SU-DHL-6 (cell line): ENCODE measurements at regions not wholly inside any gene's neighbourhood (a gene's known extent, or its start where the extent isn't known, plus 50 kb on each side); places are given as distances from the start of the nearest gene placed in this dataset.
"Not testable (repeated sequence)": the region's sequence is repeated elsewhere in the genome, so short reads cannot be mapped to it uniquely, and the experiment has no call there.

Source experiments
- H2AFZ ChIP-seq: fragments of 200-600 bp; sonication (generic); 2 replicates; pipeline ENCODE4 v1.6.1; 2014; ENCODE audit warnings: low read depth, mild to moderate bottlenecking, moderate library complexity, mixed read lengths, antibody characterized with exemption, low read length; ENCODE audit not compliant: severe bottlenecking
- H3F3A ChIP-seq: fragments of 200-600 bp; shearing (Covaris generic); 2 replicates; pipeline ENCODE4 v1.6.0; 2016; ENCODE audit warnings: antibody characterized with exemption, mild to moderate bottlenecking; ENCODE audit not compliant: insufficient read depth
- H3K27ac ChIP-seq: fragments of 200-600 bp; sonication (generic); 2 replicates; pipeline ENCODE4 v1.5.1; 2016; ENCODE audit warnings: low read depth, mild to moderate bottlenecking, low read length, moderate library complexity, mixed read lengths
- H3K27me3 ChIP-seq: fragments of 200-600 bp; sonication (generic), shearing (Covaris generic); 2 replicates; pipeline ENCODE4 v1.6.0; 2014; ENCODE audit warnings: mild to moderate bottlenecking, low read length
- H3K36me3 ChIP-seq: fragments of 200-600 bp; sonication (generic); 2 replicates; pipeline ENCODE4 v1.6.1; 2014; ENCODE audit warnings: mild to moderate bottlenecking, low read length, mixed read lengths
- H3K4me2 ChIP-seq: fragments of 300-600, 200-600 bp; shearing (Covaris generic), sonication (generic); 2 replicates; pipeline ENCODE4 v1.6.0; 2014; ENCODE audit warnings: low read length, low read depth, mild to moderate bottlenecking; ENCODE audit not compliant: poor library complexity, severe bottlenecking
- H3K4me3 ChIP-seq: fragments of 200-600 bp; sonication (generic); 2 replicates; pipeline ENCODE4 v1.5.1; 2014; ENCODE audit warnings: antibody characterized with exemption, low read length, mild to moderate bottlenecking, mixed read lengths; ENCODE audit not compliant: insufficient read depth, poor library complexity, severe bottlenecking
- H3K79me2 ChIP-seq: fragments of 200-600 bp; sonication (generic); 2 replicates; pipeline ENCODE4 v1.6.1; 2014; ENCODE audit warnings: mild to moderate bottlenecking, low read length, moderate library complexity; ENCODE audit not compliant: insufficient read depth
- H3K9ac ChIP-seq: fragments of 200-600 bp; sonication (generic); 2 replicates; pipeline ENCODE4 v1.7.0; 2014; ENCODE audit warnings: mild to moderate bottlenecking, low read length
- H3K9me2 ChIP-seq: fragments of 200-600 bp; sonication (generic); replicated peaks from 2 replicates; pipeline ENCODE4 v1.6.1; 2014; ENCODE audit warnings: low read length; ENCODE audit not compliant: insufficient read depth
- H3K9me3 ChIP-seq: fragments of 200-600 bp; sonication (generic); 2 replicates; pipeline ENCODE4 v1.6.1; 2014; ENCODE audit warnings: low read length, mixed read lengths; ENCODE audit not compliant: insufficient read depth
- H4K20me1 ChIP-seq: fragments of 200-600 bp; sonication (generic); 2 replicates; pipeline ENCODE4 v1.6.1; 2014; ENCODE audit warnings: low read depth, mild to moderate bottlenecking, antibody characterized with exemption, low read length, moderate library complexity, mixed read lengths
- EZH2phosphoT487 ChIP-seq: fragments of 200-600 bp; sonication (generic), shearing (Covaris generic); conservative IDR thresholded peaks from 2 replicates; pipeline ENCODE4 v1.6.1; 2018; ENCODE audit warnings: mild to moderate bottlenecking, antibody characterized with exemption, low read length, moderate library complexity, mixed read lengths
- TF ChIP-seq, protein P1 (sequence below): fragments of 200-600 bp; sonication (generic); IDR thresholded peaks from one replicate; pipeline ENCODE4 v1.5.1; 2017; ENCODE audit warnings: antibody characterized with exemption, mild to moderate bottlenecking, low read length, moderate library complexity; ENCODE audit not compliant: insufficient read depth, poor library complexity, severe bottlenecking

DNA sequence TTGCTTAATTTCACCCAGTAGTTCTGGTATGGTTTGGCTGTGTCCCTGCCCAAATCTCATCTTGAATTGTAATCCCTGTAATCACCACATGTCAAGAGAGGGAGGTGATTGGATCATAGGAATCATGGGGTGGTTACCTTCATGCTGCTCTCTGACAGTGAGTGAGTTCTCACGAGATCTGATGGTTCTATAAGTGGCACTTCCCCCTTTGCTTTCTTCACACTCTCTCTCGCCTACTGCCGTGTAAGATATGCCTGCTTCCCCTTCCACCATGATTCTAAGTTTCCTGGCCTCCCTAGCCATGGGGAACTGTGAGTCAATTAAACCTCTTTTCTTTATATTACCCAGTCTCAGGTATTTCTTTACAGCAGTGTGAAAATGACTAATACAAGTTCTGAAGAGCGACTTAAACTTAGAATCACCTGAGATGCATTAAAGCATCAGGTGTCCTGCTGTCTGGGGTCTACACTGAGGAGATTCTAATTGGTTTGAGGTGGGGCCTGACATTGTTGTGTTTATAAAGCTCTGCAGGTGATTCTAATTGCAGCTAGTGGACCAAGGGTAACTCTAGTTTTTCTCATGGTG lies 82.1 kb upstream of the DTNBP1 start:
- Histone ChIP-seq H2AFZ (no peak overlapping the region), H3K4me3 (no peak overlapping the region), H3K4me2 (no peak overlapping the region), H3K27ac (no peak overlapping the region), H3K9me2 (0 out of 2 replicates have a peak, but pooled peaks cover 3% of the 10 kb centered on the region), H3K36me3 (no peaks in the 10 kb centered on the region), H3K27me3 (no peaks in the 10 kb centered on the region), H4K20me1 (no peaks in the 10 kb centered on the region), H3K79me2 (no peaks in the 10 kb centered on the region), H3F3A (no peaks in the 10 kb centered on the region), H3K9me3 (no peaks in the 10 kb centered on the region; the same call in 1 of the 2 replicates), H3K9ac (no peak overlapping the region)
- TF ChIP-seq EZH2phosphoT487, result no peak
- TF ChIP-seq, protein P1, sequence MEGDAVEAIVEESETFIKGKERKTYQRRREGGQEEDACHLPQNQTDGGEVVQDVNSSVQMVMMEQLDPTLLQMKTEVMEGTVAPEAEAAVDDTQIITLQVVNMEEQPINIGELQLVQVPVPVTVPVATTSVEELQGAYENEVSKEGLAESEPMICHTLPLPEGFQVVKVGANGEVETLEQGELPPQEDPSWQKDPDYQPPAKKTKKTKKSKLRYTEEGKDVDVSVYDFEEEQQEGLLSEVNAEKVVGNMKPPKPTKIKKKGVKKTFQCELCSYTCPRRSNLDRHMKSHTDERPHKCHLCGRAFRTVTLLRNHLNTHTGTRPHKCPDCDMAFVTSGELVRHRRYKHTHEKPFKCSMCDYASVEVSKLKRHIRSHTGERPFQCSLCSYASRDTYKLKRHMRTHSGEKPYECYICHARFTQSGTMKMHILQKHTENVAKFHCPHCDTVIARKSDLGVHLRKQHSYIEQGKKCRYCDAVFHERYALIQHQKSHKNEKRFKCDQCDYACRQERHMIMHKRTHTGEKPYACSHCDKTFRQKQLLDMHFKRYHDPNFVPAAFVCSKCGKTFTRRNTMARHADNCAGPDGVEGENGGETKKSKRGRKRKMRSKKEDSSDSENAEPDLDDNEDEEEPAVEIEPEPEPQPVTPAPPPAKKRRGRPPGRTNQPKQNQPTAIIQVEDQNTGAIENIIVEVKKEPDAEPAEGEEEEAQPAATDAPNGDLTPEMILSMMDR, result no peak

DNA sequence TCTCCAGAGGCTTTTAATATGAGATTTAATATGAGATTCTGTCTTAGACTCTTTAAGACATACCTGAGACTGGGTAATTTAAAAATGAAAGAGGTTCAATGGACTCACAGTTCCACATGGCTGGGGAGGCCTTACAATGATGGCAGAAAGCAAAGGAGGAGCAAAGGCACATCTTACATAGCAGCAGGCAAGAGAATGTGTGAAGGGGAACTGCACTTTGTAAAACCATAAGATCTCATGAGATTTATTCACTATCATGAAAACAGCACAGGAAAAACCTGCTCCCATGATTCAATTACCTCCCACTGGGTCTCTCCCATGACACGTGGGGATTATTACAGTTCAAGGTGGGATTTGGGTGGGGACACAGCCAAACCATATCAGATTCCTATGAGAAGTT lies 79.2 kb upstream of the DTNBP1 start:
- not testable (repeated sequence) for H2AFZ ChIP-seq, H3K79me2 ChIP-seq, H3K27ac ChIP-seq, H4K20me1 ChIP-seq, H3K9ac ChIP-seq, H3K27me3 ChIP-seq, H3F3A ChIP-seq, H3K4me3 ChIP-seq, H3K4me2 ChIP-seq, H3K36me3 ChIP-seq, H3K9me3 ChIP-seq, H3K9me2 ChIP-seq

DNA sequence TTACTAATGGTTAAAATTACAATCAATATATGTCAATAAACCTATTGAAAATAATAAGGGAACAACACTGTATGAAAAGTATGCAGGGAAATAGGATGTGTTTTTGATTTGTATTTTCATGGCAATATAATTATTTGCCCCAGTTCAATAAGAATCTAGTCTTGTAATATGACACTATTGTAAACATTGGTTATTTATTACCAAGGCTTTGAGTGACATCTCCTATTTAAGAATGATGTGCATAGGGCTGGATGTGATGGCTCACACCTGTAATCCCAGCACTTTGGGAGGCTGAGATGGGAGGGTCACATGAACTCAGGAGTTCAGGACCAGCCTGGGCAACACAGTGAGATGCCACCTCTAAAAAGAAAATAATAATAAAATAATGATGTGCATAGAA lies 78.6 kb upstream of the DTNBP1 start:
- no peak overlapping the region for H3K4me2 ChIP-seq
- H4K20me1 ChIP-seq, result no peaks in the 10 kb centered on the region
- H3K9ac ChIP-seq, result no peak overlapping the region
- no peaks in the 10 kb centered on the region for H3K36me3 ChIP-seq
- no peaks in the 10 kb centered on the region; the same call in 1 of the 2 replicates for H3K27me3 ChIP-seq
- no peaks in the 10 kb centered on the region for H3F3A ChIP-seq
- no peaks in the 10 kb centered on the region for H3K79me2 ChIP-seq
- H3K27ac ChIP-seq, result no peak overlapping the region
- H3K9me3 ChIP-seq, result no peaks in the 10 kb centered on the region; the same call in 1 of the 2 replicates
- H3K4me3 ChIP-seq, result no peak overlapping the region
- no peak overlapping the region for H2AFZ ChIP-seq
- H3K9me2 ChIP-seq, result 0 out of 2 replicates have a peak, but pooled peaks cover 3% of the 10 kb centered on the region
- TF ChIP-seq, protein P1, result no peak
- TF ChIP-seq EZH2phosphoT487, result no peak

DNA sequence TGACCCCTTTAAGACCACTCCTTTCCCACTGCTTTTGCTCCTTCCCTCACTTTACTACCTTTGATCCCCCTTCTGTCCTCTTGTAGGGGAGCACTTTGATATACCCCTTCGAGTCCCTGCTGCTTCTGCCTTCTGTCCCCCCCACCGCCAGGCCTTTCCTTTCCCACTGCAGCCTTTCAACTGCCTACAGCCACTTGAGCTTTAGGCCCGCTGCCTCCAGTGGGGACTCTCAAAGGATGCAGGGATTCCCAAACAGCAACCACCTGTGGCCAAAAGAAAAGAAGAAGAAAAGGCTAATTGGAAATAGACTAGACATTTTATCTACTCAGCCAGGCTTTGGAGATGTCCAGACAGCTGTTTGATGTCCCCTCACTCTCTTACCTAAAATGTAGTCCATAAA lies 77.0 kb upstream of the DTNBP1 start:
- TF ChIP-seq, protein P1, result no peak
- TF ChIP-seq EZH2phosphoT487, result no peak
- H3K79me2 ChIP-seq, result no peaks in the 10 kb centered on the region
- H3K9ac ChIP-seq, result no peak overlapping the region
- no peaks in the 10 kb centered on the region for H3F3A ChIP-seq
- no peaks in the 10 kb centered on the region; the same call in 1 of the 2 replicates for H3K9me3 ChIP-seq
- H3K36me3 ChIP-seq, result no peaks in the 10 kb centered on the region
- 0 out of 2 replicates have a peak, but pooled peaks cover 3% of the 10 kb centered on the region for H3K9me2 ChIP-seq
- no peaks in the 10 kb centered on the region for H4K20me1 ChIP-seq
- no peaks in the 10 kb centered on the region; the same call in 1 of the 2 replicates for H3K27me3 ChIP-seq
- H2AFZ ChIP-seq, result no peak overlapping the region
- H3K4me2 ChIP-seq, result no peak overlapping the region
- no peak overlapping the region for H3K27ac ChIP-seq
- no peak overlapping the region for H3K4me3 ChIP-seq
